GM21447 (cell line): ENCODE measurements at regions not wholly inside any gene's neighbourhood (a gene's known extent, or its start where the extent isn't known, plus 50 kb on each side); places are given as distances from the start of the nearest gene placed in this dataset.

ENCODE experiments used
- ATAC-seq: cut with Tn5 transposase; IDR thresholded peaks from one replicate; pipeline ENCODE4 v1.9.1; 2021; ENCODE audit not compliant: unreplicated experiment

DNA sequence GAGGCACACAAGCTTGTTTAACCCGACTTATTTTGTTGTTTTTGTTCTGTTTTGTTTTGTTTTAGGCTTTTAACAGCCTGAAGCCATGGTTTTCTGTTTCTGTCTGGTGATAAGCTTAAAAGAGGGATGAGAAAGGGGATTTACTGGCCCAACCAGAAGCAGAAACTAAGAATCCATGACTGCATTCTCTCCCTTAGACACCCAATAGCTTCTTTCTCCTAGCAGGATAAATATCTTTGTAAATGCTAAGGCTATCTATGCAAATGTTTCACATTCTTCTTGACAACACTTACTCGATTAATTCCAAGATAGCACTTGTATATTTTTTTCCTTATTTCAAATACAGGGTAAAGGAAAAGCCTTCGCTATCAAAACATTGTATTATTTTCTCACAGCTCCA is 53.7 kb upstream of the SMAD1 start:
- no peak for ATAC-seq

DNA sequence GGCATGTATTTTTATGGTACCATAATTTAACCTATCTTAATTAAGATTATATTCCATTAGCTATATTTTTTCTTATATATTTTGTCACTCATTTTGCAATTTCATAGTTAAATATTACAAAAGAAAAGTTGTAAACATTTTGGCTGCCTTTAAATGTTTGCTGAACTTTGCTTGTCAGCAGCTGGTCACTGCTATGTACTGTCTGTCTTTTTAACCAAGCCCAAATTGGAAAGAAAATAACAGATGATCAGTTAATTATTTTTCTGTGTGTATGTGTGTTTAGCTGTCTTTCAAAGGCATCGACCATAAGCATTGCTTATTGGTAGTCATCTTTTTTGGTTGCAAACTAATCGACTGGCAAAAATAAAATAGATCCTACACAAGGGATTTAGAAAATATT is 54.4 kb upstream of the SMAD1 start:
- no peak for ATAC-seq

DNA sequence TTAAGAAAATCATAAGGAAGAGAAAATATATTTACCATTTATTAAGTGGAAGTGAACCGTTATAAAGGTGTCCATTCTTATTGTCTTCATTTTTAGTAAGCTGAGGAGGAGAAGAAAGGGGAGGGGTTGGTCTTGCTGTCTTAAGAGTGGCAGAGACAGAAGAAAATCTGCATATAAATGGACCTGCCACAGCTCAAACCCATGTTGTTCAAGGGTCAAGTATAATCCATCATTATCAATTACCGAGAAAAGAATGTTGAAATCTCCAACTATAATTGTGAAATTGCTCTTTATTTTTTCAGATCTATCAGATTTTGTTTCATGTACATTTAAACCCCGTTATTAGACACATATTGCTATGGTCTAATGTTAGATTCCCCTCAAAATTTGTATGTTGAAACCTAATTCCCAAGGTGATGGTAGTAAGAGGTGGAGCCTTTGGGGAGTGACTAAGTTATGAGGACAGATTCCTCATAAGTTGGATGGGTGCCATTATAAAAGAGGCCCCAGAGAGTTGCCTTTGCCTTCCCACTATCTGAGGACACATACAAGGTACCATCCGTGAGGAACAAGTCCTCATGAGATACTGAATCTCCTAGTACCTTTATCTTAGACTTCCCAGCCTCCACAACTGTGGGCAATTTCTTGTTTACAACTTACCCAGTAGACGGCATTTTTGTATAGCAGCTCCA is 58.5 kb upstream of the SMAD1 start:
- no peak for ATAC-seq

DNA sequence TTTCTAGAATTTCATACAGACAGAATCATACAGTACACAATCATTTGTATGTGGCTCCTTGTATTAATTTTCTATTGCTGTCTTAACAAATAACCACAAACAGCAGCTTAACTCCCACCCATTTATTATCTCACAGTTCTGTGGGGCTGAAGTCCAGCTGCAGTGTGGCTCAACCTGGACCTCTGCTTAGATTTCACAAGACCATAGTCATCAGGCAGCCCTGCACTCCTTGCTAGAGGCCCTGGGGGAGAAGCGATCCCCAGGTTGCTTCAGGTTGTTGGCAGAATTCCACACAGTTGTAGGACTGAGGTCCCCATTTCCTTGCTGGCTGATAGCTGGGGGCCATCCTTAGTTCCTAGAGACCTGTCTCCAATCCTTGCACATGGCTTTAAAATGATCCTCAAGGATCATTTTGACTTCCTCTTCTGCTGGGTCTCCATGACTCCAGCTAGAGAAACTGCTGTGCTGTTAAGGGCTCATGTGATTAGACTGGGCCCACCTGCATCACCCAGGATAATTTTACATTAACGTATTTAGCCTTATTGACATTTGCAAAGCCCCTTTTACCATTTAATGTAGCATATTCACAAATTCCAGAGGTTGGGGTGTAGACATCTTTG is 60.9 kb upstream of the SMAD1 start:
- no peak for ATAC-seq

DNA sequence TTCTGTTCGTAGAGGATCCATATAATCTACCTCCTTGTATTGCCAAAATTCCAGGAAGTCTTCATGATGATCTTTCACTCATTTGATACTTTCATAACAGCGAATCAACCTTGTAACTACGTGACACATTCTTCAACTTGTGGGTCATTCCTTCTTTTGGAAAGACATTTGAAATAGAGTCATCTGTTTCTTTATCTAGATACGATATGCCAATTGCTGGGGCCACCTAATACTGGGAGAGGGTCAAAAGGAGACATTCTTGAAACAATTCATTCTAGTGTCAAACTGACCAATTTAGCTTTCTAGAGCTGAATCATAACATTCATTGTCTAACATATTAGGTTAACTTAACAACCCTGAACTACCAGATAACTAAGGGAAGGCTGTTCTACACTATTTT is 62.9 kb upstream of the SMAD1 start:
- ATAC-seq = no peak

DNA sequence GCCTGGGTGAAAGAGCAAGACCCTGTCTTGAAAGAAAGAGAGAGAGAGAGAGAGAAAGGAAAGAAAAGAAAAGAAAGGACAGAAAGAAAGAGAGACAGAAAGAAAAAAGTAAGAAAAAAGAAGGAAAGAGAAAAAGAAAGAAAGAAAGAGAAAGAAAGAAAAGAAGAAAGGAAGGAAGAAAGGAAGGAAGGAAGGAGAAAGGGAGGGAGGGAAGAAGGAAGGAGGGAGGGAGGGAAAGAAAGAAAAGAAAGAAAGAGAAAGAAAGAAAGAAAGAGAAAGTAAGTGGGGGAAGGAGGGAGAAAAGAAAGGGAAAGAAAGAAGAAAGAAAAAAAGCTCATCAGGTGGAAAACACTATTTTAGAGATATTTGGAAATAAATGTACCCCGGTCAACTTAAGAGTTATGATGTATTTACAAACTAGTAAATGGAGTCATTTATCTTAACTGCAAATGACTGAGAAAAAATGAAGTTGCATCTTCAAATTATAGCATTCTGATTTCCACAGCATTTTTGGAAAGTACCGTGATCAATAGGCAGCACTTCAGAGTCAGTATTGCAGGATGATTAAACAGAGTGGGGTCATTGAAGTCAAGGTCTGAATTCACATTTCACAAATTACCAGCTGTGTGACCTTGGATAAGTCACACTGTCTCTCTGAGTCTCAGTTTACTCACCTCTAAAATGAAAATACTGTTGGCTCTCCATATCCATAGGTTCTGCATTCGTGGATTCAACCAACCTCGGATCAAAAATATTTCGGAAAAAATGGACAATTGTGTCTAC is 64.1 kb upstream of the SMAD1 start:
- ATAC-seq = no peak

GRCh38 chr4:145414841-145415240 is 66.8 kb upstream of the SMAD1 start:
- ATAC-seq = no peak

DNA sequence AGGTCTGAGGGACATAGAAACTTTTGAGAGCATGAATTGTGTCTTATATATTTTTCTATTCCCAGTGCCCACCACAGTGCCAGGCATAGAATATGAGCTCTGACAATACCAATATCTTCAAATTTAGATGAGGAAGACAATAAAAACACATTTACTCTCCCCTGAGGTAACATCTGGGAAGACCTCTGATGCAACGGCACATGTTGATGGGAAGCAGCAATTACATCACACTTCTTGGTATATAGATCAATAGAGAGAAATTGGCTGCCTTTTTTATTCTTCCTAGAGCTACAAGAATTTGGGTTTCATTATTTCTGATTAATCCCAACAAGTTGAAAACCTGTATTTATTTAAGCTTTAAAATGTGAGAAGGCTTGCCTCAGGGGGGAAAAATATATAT is 67.4 kb upstream of the SMAD1 start:
- ATAC-seq = no peak

DNA sequence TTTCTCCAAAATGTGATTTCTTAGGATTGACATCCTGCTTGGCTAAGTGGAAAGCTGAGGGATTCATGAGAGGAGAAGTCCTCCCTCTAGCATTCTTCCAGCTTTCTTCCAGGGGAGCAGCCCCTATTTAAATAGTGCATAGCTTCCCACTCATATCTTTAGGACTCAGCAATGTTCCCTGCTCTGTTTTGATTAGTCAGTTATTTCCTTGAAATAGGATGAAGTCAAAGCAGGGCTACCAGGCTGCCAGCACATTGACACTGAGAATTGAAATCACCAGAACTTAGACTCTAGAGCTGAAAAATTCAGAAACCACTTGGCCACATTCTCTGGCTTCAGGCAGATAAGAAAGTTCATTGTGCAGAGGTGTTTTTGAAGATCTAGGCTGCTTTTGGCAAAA is 74.7 kb upstream of the SMAD1 start:
- ATAC-seq = no peak

- no peak for ATAC-seq
Observed at GRCh38 chr4:145404761-145405160, 76.9 kb upstream of the SMAD1 start.

- ATAC-seq = no peak
Observed at GRCh38 chr4:145396581-145396980, 85.1 kb upstream of the SMAD1 start.

- no peak for ATAC-seq
Observed at GRCh38 chr4:145390571-145390970, 91.1 kb upstream of the SMAD1 start.

DNA sequence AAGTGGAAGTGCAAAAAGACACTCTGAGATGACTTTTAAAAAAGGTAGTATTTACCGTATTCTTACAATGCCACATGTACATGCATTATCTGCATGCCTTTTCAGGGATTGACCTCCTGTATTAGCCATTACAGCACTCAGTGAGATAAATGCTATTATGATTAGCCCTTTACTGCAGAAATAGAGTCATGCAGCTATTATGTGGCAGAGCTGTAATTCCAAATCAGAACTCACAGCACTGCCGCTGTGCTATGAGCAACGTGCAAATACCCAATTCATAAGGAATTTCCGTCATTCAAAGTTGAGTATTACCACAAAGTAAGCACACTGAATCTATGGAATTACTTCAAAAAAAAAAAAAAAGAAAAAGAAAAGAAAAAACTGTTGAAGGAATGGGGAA is 92.1 kb upstream of the SMAD1 start:
- no peak for ATAC-seq

DNA sequence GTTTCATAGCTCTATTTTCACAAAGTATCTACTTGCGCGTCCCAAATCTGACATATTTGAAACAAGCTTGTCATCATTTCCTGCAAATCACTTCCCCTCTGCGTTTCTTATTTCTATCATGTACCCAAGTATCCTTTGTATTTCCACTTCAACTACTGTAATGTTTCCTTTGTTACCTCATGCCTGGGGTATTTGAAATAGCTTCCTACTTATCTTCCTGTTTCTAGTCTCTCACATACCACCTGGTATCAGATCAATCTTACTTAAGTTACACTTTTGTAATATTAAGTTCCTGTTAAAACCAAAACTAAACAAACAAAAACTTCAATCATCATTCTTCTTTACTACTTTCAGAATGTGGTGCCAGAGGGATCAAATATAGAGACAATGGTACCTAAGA is 93.6 kb upstream of the SMAD1 start:
- no peak for ATAC-seq

DNA sequence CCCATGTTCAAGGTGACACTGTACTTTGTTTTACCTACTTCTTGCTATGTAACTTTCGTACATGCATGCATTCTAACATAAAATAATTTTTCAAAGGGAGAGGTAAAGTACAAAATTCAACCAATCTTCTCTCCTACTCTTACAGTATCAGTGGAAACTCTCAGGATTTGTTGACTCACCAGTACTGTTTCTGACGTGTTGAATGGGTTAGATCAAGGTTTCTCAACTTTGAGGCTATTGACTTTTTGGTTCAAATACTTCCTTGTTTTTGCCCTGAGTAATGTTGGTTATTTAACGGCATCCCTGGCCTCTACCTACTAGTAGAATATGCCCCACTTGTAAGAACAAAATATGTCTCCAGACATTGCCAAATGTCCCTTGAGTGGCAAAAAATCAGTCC is 94.6 kb upstream of the SMAD1 start:
- no peak for ATAC-seq

DNA sequence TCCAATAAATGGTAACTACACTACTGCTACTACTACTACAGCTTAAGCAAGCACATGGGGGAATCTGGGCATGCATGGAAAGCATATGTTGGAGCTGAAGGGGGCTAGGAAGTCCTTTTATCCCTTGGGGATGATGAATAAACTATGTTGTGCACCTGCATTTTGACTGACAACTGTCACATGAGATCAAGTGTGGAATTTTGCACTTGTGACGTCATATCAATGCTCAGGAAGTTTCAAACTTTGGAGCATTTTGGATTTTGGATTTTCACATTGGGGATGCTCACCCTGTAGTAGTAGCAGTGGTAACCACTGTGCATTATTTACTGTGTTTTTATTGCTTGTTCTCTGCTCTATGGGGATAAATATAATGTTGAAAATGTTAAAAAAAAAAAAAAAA is 100.5 kb upstream of the SMAD1 start:
- ATAC-seq = no peak

GRCh38 chr4:145380123-145380522 is 101.5 kb upstream of the SMAD1 start:
- ATAC-seq = no peak

DNA sequence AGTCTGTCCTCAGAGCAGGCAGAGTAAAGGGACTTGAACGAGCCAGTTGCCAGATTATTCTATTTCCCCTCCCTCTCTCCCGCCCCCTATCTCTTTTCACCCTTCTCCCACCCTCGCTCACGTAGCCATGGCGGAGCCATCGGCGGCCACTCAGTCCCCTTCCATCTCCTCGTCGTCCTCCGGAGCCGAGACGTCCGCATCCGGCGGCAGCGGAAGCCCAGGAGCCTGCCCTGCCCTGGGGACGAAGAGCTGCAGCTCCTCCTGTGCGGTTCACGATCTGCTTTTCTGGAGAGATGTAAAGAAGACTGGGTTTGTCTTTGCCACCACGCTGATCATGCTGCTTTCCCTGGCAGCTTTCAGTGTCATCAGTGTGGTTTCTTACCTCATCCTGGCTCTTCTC is 106.2 kb upstream of the SMAD1 start:
- no peak for ATAC-seq

DNA sequence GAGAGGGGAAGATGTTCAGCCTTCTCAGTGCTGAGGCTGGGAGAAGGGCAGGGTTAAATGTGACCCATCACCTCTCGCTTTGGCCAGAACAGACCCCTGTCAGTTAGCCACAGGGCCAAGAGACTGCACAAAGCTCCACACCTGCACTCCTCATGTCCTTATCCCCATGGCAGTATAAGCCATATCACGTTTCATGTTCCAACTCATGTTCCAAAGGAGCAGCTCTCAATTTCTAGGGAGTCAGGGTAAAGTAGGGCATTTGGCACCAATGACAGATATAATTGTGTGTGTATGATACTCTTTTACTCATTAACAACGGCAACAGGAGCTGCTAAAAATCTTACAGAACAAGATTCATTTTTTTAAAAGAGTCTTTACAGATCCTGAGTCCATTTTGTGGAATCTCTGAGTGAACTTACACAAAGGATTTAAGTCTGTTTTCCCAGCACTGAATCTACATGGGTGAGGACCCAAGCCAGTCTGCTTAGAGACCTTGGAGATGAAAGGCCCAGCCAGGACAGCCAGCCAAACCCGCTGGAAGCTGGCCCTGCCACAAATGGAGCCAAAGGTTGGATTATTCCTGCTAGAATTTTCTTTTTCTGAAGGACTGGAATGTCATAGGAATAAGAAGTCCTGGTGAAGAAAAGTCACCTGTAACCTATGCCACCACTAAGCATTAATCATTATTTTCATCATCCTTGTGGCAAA is 129.1 kb upstream of the SMAD1 start:
- no peak for ATAC-seq

GRCh38 chr4:145351922-145352321 is 129.7 kb upstream of the SMAD1 start:
- no peak for ATAC-seq

GRCh38 chr4:145351162-145351561 is 130.5 kb upstream of the SMAD1 start:
- no peak for ATAC-seq

DNA sequence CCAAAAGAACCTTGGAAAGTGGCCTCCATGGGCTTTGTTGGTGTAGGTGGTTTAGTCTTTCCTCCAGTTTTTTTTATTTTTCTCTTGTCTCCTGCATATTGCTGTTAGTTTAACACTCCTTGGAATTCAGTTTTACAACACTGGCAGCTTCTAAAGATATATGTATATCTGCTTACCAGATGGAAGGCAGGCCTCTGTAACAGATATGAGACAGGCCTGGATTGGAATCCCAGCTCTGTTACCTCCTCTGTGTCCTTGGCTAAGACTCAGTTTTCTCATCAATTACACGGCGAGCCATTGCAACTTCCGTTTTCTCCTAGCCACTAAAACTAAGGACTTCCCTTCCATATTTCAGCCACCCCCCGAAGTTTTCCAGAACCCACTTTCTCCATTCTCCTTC is 133.4 kb upstream of the SMAD1 start:
- no peak for ATAC-seq
